Activated T-helper 9 cell treated with anti-CD3 and anti-CD28 coated beads, Interleukin-2, amount 50 U/mL, for 16 hours (primary cell): ENCODE measurements at regions not wholly inside any gene's neighbourhood (a gene's known extent, or its start where the extent isn't known, plus 50 kb on each side); places are given as distances from the start of the nearest gene placed in this dataset.
"Not testable (repeated sequence)": the region's sequence is repeated elsewhere in the genome, so short reads cannot be mapped to it uniquely, and the experiment has no call there.

ENCODE experiments used
- DNase-seq: peaks from one replicate; pipeline ENCODE4 v3.0.0-alpha.2; 2020; ENCODE audit warnings: low read depth

DNA sequence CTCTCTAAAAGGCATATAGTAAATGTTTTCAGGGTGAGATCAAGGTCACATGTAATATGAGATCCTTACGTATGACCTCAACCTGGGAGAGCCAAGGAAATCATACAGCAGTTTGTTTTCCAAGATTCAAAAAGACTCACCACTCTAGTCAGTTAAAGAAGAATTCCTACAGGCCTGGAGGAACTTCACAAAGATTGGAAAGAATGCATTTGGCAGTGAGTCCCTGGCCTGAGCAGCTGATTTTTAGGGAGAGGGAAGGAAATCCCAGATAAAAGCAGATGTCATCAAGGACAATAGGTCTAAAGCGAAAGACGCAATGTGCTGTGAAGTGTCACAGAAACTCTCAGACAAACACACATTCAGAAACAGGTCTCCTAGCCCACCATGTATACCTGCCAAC, 424.0 kb upstream of the ZNF462 start:
- DNase-seq: no peak

- DNase-seq: no peak
Observed at GRCh38 chr9:106441283-106441682, 421.7 kb upstream of the ZNF462 start.

DNA sequence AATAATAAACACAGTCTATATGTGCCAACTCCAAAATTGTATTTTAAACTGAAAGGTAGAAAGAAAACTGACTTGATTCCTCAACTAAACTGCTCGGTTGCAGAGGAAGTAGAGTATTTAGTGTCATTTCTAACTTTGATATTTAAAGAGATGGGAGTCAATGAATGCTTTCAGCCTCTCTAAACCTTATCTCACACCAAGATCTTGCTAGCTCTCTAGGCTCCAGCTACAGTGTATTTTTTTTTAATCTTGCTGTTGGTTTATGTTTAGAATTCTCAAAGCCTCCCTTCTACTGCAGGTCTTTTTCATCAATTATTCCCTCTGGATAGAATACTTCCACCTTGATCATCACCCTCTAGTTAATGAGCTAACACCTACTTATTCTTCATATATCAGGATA, 419.4 kb upstream of the ZNF462 start:
- no peak for DNase-seq

DNA sequence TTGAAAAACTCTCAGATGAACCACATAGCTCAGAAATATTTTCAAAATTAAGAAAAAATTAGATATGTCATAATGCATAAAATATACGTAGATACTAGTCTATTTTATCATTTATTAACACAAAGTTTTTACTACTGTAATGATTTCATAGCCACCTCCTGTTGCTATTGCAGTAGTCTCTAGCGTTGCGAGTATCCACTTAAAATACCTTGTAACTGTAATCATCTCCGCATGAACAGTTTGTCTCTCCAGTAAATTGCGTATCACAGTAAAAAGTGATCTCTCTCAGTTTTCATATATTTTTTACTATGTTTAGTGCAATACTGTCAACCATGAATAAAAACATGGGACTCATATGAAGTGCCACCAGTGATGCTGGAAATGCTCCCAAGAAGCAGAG, 417.9 kb upstream of the ZNF462 start:
- DNase-seq: no peak

- DNase-seq: no peak
Observed at GRCh38 chr9:106449336-106449927, 413.5 kb upstream of the ZNF462 start.

DNA sequence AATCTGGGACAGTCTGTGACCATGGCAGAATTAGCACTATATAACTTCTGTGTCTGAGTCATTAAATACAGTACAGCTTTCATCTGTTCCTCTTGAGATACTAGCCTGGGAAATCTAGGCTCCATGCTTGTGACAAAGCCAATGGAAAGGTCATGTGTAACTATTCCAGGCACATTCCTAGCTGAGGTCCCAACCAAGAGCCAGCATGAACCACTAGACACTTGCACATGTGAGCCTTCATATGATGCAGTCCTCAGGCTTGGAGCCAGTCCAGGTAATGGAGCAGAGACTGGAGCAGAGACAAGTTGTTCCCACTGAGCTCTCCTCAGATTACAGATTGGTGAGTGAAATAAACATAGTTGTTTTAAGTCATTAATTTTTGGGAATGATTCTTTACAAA, 412.4 kb upstream of the ZNF462 start:
- DNase-seq: no peak

- no peak for DNase-seq
Observed at GRCh38 chr9:106451223-106451622, 411.7 kb upstream of the ZNF462 start.

DNA sequence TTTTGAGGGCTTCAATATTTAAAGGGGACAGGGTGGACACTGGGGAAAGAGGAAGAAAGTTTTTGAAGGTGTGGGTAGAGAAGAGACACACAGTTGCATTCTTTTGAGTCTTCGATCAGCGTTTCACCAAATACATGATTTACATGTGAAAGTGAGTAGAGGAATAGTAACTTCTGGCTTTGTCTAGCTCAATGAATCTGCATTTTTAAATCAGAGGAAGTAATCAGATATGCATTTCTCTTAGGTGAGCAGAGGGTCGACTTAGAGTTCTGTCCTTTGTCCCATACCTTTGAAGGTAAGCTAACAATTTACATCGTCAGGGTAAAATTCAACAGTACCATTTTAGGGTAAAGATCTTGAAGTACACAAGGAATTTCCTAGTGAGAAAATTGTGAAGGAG, 406.4 kb upstream of the ZNF462 start:
- no peak for DNase-seq

GRCh38 chr9:106467113-106467864, 395.7 kb upstream of the ZNF462 start:
- DNase-seq: no peak

GRCh38 chr9:106467865-106468164, 395.2 kb upstream of the ZNF462 start:
- no peak for DNase-seq

- DNase-seq: no peak
Observed at GRCh38 chr9:106468431-106468830, 394.5 kb upstream of the ZNF462 start.

DNA sequence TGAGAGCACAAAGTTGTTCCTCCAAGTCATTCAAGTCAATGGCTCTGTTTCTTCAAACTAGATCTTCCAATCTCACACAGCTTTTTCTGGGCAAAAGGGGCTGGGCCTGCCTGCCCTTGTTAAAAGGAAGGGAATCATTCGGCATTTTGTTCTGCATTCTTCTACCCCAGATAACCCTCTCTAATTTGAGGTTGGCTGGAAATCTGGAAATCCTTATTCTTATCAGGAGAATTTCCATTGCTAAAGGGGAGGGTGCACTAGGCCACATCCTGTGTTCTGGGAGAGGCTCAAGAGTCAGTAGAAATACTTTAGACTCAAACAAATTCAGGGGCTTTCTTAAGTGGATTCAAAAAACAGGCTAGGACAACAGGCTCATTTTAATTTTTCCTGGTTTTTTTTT, 384.7 kb upstream of the ZNF462 start:
- no peak for DNase-seq

GRCh38 chr9:106478727-106479126, 384.2 kb upstream of the ZNF462 start:
- no peak for DNase-seq

DNA sequence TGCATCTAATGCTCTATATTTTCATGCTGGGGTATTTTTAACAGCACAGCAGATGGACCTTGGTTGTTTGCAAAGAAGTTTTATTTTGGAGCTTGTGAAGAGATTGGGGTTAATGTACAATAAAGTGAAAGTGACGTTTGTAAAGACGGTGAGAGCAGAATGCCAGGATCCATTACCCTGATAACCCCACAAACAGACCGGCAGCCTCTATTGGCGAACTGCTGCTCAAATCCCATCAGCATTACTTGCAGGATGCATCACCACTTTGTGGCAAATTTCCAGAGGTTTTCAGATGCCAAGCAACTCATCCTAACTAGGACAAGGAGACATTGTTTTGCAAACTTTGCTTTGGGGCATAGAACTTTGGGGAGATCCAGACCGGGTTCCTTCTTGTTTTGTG, 383.3 kb upstream of the ZNF462 start:
- DNase-seq: no peak

- no peak for DNase-seq
Observed at GRCh38 chr9:106481013-106481609, 381.9 kb upstream of the ZNF462 start.

DNA sequence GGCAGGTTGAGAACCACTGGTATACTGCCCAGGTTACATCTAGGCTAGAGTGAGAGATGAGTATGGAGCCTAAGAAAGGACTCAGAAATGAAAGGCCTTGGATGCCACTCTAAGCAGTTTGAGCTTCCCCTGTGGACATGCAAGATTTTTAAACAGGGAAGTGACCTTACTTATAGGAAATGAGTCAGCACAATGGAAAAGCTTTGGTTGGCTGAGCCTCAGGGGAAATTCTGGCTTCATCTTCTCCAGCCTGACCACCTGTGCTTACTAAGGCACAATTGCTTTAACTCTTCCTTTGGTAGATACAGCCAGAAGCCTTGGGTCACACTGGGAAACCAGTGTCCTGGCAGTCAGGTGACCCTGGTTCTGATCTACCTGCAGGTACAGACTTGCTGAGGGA, 380.2 kb upstream of the ZNF462 start:
- DNase-seq: no peak

GRCh38 chr9:106486685-106487084, 376.3 kb upstream of the ZNF462 start:
- DNase-seq: no peak

DNA sequence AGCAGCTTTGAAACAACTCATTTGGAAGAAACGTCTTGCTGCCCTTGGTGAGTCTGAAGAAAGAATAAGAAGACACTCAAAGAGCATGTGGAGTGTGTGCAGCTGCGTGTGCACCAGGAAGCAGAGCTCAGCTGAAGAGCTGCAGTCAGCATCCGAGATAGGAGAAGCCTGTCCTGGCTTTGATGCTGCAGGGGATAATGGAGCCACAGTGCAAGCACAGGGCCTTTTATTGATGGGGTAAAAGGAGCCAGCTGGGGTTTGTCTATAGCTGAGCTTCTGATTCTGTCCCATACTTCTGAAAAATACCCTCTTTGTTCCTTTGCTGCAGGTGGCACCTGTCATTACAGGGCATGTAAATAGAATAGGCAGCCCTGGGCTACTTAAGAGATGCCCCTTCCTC, 375.7 kb upstream of the ZNF462 start:
- DNase-seq: no peak

DNA sequence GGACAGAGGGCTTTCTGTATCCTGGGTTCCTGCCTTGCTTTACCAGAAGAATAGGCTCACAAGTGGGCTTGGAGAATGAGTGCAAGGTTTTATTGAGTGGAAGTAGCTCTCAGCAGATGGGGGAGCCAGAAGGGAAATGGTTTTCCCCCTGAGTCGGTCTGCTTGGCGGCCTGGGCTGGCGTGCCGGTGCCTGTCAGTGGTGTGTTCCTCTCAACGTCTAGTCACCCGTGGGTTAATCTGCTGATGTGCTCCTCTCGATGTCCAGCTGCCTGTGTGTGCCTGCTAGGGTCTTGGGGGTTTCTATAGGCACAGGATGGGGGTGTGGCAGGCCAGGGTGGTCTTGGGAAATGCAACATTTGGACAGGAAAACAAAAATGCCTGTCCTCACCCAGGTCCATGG, 370.8 kb upstream of the ZNF462 start:
- not testable (repeated sequence) for DNase-seq

DNA sequence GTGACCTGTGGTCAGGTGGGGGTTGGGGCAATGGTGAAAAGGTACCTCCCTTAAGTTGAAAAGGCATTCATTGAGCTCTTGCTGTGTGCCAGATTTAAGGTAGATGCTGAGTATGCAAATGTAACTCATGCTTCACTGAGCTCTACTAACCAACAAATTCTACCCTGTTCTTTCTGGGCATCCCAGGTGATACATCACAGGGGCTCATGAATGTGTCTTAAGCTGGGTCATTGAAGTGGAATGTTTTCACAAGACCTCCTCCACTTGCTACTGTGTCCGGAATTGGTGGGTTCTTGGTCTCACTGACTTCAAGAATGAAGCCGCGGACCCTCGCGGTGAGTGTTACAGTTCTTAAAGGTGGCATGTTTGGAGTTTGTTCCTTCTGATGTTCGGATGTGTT, 362.8 kb upstream of the ZNF462 start:
- DNase-seq: no peak

- DNase-seq: not testable (repeated sequence)
Observed at GRCh38 chr9:106501210-106501609, 361.8 kb upstream of the ZNF462 start.

DNA sequence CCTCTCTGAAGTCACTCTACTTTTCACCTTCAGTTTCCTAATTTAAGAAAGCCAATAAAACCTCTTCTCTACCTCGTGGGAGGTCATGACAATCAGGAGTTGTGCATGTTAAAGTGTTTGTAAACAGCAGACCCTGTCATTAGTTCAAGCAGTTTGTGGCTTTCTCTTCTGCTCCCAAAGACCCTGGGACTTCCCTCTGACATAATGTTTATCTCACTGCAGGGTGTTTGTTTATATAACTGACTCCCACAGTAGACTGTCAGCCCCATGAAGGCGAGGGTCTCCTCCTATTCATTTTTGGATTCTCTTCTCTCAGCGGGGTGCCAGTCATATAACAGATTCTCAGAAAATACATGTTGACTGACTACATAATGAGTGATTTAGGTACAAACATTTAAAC, 360.0 kb upstream of the ZNF462 start:
- no peak for DNase-seq

GRCh38 chr9:106503759-106504158, 359.2 kb upstream of the ZNF462 start:
- DNase-seq: no peak

- DNase-seq: no peak
Observed at GRCh38 chr9:106526716-106527204, 336.2 kb upstream of the ZNF462 start.
